ENCODE measurements at regions not wholly inside any gene's neighbourhood (a gene's known extent, or its start where the extent isn't known, plus 50 kb on each side); places are given as distances from the start of the nearest gene placed in this dataset.

GRCh38 chr2:81043681-81044080 lies 739.1 kb upstream of the LRRTM1 start:
- no peak for TF ChIP-seq EZH2 (IDR thresholded peaks at IDR 0.05; ENCODE audit: low read length, missing control alignments)
- TF ChIP-seq, protein P1, sequence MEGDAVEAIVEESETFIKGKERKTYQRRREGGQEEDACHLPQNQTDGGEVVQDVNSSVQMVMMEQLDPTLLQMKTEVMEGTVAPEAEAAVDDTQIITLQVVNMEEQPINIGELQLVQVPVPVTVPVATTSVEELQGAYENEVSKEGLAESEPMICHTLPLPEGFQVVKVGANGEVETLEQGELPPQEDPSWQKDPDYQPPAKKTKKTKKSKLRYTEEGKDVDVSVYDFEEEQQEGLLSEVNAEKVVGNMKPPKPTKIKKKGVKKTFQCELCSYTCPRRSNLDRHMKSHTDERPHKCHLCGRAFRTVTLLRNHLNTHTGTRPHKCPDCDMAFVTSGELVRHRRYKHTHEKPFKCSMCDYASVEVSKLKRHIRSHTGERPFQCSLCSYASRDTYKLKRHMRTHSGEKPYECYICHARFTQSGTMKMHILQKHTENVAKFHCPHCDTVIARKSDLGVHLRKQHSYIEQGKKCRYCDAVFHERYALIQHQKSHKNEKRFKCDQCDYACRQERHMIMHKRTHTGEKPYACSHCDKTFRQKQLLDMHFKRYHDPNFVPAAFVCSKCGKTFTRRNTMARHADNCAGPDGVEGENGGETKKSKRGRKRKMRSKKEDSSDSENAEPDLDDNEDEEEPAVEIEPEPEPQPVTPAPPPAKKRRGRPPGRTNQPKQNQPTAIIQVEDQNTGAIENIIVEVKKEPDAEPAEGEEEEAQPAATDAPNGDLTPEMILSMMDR (conservative IDR thresholded peaks at IDR 0.05 in 1 of 2, IDR thresholded peaks at IDR 0.05 in 1 of 2; ENCODE audit: low read depth in 1 of 2, low read length in 2 of 2), result no peak
- Histone ChIP-seq H3K9me3 (ENCODE audit: control insufficient read depth, insufficient read depth, low read depth, low read length) (no peaks in the 10 kb centered on the region), H3K4me2 (ENCODE audit: extremely low read depth, insufficient read depth, low read length) (no peak overlapping the region), H3K79me2 (ENCODE audit: control insufficient read depth, insufficient read depth, low read length) (no peaks in the 10 kb centered on the region), H3K4me3 (replicated peaks in 1 of 4; ENCODE audit: control extremely low read depth in 1 of 4, insufficient read depth in 1 of 4, low read depth in 3 of 4, low read length in 4 of 4) (no peak overlapping the region), H3K27ac (ENCODE audit: insufficient read depth, low read length) (no peak overlapping the region), H3K27me3 (ENCODE audit: control insufficient read depth, insufficient read depth, low read length) (no peaks in the 10 kb centered on the region), H3K4me1 (ENCODE audit: control insufficient read depth, extremely low read depth, insufficient read depth, low read length) (no peaks in the 10 kb centered on the region), H3K36me3 (ENCODE audit: control insufficient read depth, insufficient read depth, low read length) (no peaks in the 10 kb centered on the region), H2AFZ (ENCODE audit: low read length) (no peak overlapping the region), H3K9ac (ENCODE audit: insufficient read depth, low read length) (no peak overlapping the region), H4K20me1 (ENCODE audit: control insufficient read depth, extremely low read depth, insufficient read depth, low read length) (no peaks in the 10 kb centered on the region)
- DNase-seq (ENCODE audit: low read depth in 2 of 2), result no peak

- Histone ChIP-seq H3K4me2 (ENCODE audit: extremely low read depth, insufficient read depth, low read length) (no peak overlapping the region), H3K27ac (ENCODE audit: insufficient read depth, low read length) (no peak overlapping the region), H3K79me2 (ENCODE audit: control insufficient read depth, insufficient read depth, low read length) (no peaks in the 10 kb centered on the region), H3K4me1 (ENCODE audit: control insufficient read depth, extremely low read depth, insufficient read depth, low read length) (no peaks in the 10 kb centered on the region), H3K9me3 (ENCODE audit: control insufficient read depth, insufficient read depth, low read depth, low read length) (no peaks in the 10 kb centered on the region), H2AFZ (ENCODE audit: low read length) (no peak overlapping the region), H3K36me3 (ENCODE audit: control insufficient read depth, insufficient read depth, low read length) (no peaks in the 10 kb centered on the region), H3K9ac (ENCODE audit: insufficient read depth, low read length) (no peak overlapping the region), H3K27me3 (ENCODE audit: control insufficient read depth, insufficient read depth, low read length) (no peaks in the 10 kb centered on the region), H3K4me3 (replicated peaks in 1 of 4; ENCODE audit: control extremely low read depth in 1 of 4, insufficient read depth in 1 of 4, low read depth in 3 of 4, low read length in 4 of 4) (no peak overlapping the region), H4K20me1 (ENCODE audit: control insufficient read depth, extremely low read depth, insufficient read depth, low read length) (no peaks in the 10 kb centered on the region)
- no peak for TF ChIP-seq EZH2 (IDR thresholded peaks at IDR 0.05; ENCODE audit: low read length, missing control alignments)
- TF ChIP-seq, protein P1 (conservative IDR thresholded peaks at IDR 0.05 in 1 of 2, IDR thresholded peaks at IDR 0.05 in 1 of 2; ENCODE audit: low read depth in 1 of 2, low read length in 2 of 2), result no peak
- no peak for DNase-seq (ENCODE audit: low read depth in 2 of 2)
These were observed 702.6 kb upstream of the LRRTM1 start for GRCh38 chr2:81007104-81007503.

GRCh38 chr2:81002906-81003305 lies 698.4 kb upstream of the LRRTM1 start:
- DNase-seq (ENCODE audit: low read depth in 2 of 2), result no peak
- no peaks in the 10 kb centered on the region for H3K36me3 ChIP-seq (ENCODE audit: control insufficient read depth, insufficient read depth, low read length)
- no peaks in the 10 kb centered on the region for H3K9me3 ChIP-seq (ENCODE audit: control insufficient read depth, insufficient read depth, low read depth, low read length)
- H2AFZ ChIP-seq (ENCODE audit: low read length), result no peak overlapping the region
- no peak overlapping the region for H3K4me2 ChIP-seq (ENCODE audit: extremely low read depth, insufficient read depth, low read length)
- no peaks in the 10 kb centered on the region for H3K79me2 ChIP-seq (ENCODE audit: control insufficient read depth, insufficient read depth, low read length)
- no peak for TF ChIP-seq EZH2 (IDR thresholded peaks at IDR 0.05; ENCODE audit: low read length, missing control alignments)
- no peak overlapping the region for H3K9ac ChIP-seq (ENCODE audit: insufficient read depth, low read length)
- H3K4me3 ChIP-seq (replicated peaks in 1 of 4; ENCODE audit: control extremely low read depth in 1 of 4, insufficient read depth in 1 of 4, low read depth in 3 of 4, low read length in 4 of 4), result no peak overlapping the region
- H3K27me3 ChIP-seq (ENCODE audit: control insufficient read depth, insufficient read depth, low read length), result no peaks in the 10 kb centered on the region
- H4K20me1 ChIP-seq (ENCODE audit: control insufficient read depth, extremely low read depth, insufficient read depth, low read length), result no peaks in the 10 kb centered on the region
- no peaks in the 10 kb centered on the region for H3K4me1 ChIP-seq (ENCODE audit: control insufficient read depth, extremely low read depth, insufficient read depth, low read length)
- no peak overlapping the region for H3K27ac ChIP-seq (ENCODE audit: insufficient read depth, low read length)

Data from fibroblast of lung (primary cell).